Islet of Langerhans (tissue), 1 donor: ENCODE measurements at regions not wholly inside any gene's neighbourhood (a gene's known extent, or its start where the extent isn't known, plus 50 kb on each side); places are given as distances from the start of the nearest gene placed in this dataset.
A peak's percentile ranks its signal among the peaks of the same experiment; 100 is the strongest.

Experiments used
- FAIRE-seq: peaks from one replicate; lab custom pipeline; 2011; peaks lifted over from hg19 to GRCh38; lab: Jason Lieb, UNC

DNA sequence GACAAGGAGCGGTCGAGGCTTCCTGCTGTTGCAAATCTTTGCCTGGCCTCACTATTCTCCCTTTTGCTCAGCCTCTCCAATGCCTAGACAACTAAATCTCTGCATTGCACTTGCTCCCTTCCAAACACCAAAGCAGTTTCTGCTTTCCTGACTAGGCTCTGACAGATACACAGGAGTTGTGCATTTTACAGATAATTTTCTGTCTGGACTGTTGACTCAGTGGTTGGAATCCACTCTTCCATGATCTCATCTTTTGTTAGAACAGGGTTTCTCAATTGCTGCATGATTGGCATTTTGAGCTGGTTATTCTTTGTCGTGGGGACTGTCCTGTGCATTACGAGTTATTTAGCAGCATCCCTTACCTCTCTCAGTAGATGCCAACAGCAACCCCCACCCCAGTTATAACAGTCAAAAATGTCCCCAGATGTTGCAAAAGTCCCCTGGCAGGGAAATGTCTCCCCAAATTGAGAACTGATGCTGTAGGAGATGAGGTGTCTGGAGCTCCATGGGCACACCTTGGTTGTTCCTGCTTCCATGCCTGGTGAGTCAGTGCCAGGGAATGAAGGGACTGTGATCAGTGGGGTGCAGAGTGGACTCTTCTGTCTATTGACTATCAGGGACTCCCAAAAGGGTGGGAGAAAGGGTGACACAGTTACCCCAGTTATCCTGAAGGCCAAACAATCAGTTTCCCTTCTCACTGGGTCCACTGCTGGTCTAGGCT is 557.4 kb upstream of the PSMD7 start:
- no peak for FAIRE-seq

DNA sequence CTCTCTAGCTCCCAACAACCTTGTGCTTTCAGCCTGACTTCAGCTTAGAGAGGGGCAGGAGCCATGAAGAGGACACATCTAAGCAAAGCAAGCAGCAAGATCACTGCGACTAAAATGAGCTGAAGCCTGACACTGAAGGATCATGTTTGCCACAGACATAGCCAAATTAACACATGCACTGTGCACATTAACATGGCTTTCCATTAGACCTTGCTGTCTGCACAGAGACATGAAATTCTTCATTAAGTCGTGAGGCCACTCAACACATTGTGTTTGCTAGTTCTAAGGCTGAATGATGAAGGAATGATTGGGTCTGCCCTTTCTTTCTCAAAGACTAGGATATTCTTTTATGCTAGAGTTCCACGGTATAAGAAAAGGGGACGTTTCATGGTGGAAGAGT is 558.3 kb upstream of the PSMD7 start:
- FAIRE-seq, result no peak

DNA sequence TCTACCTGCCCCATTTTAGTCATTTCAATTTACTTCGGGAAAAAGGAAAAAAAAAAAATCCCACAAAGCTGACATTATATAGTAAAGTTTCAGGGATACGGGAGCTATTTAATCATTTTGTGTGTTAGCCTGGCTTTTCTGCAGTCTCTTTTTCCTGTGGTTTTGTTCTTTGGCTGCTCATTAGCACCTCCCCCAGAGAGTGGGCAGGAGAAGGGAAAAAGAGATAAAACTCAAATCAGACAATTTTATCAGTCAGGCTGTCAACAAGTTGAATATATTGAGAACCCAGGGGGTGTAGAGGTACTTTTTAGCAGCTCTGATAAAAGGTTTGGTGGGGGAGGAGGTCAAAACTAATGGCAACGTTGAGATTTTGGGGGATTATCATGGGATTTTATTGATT is 559.0 kb upstream of the PSMD7 start:
- FAIRE-seq, result no peak

- no peak for FAIRE-seq
Measured at GRCh38 chr16:73735954-73736353, 560.7 kb upstream of the PSMD7 start.

- FAIRE-seq, result no peak
Measured at GRCh38 chr16:73735018-73735417, 561.6 kb upstream of the PSMD7 start.

DNA sequence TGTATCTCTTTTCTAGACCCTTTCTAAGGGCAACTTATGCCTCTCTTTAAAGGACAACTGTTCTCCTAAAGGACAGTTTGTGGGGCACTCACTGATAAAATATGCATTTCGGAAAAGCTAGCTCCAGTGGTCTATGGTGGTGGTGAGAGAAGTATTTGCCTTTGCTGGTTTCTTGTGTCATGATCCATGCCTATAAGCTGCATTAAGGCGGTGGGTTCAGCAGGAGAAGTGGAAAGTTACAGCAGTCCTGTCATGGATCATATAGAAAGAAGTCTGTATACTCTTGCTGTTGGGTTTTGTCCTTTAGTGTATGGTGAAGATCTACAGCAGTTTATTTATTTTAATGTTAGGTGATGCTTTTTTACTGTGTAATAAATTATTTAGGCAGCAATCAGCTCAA is 563.9 kb upstream of the PSMD7 start:
- no peak for FAIRE-seq

- no peak for FAIRE-seq
Measured at GRCh38 chr16:73732143-73732542, 564.5 kb upstream of the PSMD7 start.

DNA sequence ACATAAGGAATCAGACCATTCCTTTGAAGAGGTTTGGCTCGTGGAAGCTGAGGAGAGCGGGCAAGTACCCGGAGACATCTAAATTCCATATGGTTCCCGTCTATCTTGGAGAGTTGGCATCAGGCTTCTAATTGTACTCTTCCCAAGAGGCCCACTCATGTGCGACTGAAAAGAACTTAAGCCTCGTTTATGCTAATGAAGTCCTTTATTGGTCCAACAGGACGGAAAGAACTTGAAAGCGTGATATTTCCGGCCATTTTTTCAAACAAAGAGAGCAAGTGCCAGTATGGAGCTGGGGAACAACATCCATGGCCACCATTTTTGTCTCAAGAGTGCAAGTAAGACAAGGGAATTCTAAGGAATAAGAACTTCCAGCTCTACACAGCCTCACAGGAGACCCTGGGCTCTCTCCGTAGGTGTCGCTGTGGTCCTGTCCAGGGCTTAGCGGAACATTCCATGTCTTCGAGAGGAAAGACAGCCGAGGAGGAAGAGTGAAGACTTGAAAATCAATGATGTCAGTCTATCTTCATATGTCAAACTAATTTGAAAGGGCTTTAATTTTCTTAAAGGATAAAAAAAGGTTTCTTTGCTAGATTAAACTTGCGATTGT is 566.0 kb upstream of the PSMD7 start:
- no peak for FAIRE-seq

DNA sequence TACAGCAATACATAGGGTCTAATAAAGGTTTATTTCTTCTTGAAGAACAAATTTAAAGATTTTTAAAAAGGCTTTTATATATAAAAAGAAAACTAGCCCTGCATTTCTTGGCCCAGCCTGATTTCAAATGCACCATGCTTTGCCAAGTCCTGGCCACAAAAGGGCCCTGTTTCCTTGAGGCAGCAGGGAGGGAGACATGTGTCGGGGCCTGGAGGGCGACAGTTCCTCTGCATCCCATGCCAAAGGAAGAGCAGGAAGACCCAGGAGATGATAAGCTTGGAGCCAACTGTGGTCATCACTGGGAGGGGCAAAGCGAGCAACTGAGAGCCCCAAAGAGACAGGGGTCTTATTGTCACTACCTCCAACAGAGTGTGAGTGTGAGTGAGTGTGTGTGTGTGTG is 571.5 kb upstream of the PSMD7 start:
- FAIRE-seq, result no peak

- no peak for FAIRE-seq
Measured at GRCh38 chr16:73724503-73724902, 572.1 kb upstream of the PSMD7 start.

- no peak for FAIRE-seq
Measured at GRCh38 chr16:73717266-73717974, 579.2 kb upstream of the PSMD7 start.

DNA sequence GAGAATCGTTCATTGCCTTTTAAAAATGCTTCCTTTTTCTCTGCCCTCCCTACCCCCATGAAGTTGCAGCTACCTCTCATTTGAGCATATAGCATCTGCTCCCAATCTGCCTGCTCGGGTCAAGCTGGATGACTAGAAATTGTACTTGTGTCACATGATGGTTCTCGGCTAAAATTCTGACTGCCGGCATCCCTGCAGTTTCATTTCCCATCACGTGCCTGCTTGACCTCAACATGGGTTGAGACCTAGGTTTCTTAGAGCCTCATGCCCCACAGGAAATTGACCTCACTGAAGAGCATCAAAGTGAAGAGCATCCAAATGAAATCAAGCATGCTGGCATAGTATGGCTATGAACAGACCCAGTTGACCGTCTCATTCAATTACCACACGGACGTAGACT is 581.6 kb upstream of the PSMD7 start:
- FAIRE-seq, result no peak

GRCh38 chr16:73713778-73714495 is 582.7 kb upstream of the PSMD7 start:
- no peak for FAIRE-seq

- FAIRE-seq, result peak; percentile 86
Measured at GRCh38 chr16:73713251-73713650, 583.4 kb upstream of the PSMD7 start.

GRCh38 chr16:73711406-73712080 is 585.1 kb upstream of the PSMD7 start:
- no peak for FAIRE-seq

- no peak for FAIRE-seq
Measured at GRCh38 chr16:73710526-73710925, 586.1 kb upstream of the PSMD7 start.

DNA sequence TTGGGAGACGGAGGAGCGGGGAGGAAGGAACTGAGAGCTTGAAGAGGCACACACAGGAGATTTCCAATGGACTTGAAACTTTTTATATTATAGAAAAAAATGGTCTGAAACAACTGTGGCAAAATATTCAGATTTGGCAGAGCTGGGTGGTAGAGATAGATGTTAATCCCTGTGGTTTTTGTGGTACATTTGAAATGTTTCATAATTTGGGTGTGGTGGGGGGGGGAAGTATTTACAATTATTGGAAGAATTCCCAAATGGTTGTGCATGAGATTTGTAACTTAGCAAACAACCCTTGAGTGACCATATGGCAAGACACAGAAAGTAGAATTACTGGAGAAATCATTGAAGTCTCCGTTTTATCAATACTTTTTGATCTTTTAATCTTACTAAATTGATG is 588.8 kb upstream of the PSMD7 start:
- FAIRE-seq, result no peak

- FAIRE-seq, result no peak
Measured at GRCh38 chr16:73703891-73704290, 592.7 kb upstream of the PSMD7 start.

- no peak for FAIRE-seq
Measured at GRCh38 chr16:73697336-73697735, 599.3 kb upstream of the PSMD7 start.

DNA sequence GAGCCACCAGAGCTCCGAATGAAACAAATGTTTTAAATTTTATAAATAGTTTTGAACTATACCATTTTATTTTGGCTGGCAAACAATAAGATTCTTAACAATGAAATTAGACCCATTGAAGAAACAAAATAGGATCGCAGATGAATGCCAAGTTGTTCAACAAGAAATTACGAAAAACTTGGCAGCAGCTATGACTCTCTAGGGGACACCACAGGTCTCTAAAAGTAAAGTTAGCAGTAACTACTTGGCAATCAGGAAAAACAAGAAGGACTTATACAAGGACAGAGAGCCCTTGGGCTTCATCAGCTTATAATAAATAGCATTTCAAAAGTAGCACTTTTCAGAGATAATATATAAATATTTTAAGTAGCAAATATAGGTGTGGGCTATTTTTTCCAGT is 603.8 kb upstream of the PSMD7 start:
- no peak for FAIRE-seq

DNA sequence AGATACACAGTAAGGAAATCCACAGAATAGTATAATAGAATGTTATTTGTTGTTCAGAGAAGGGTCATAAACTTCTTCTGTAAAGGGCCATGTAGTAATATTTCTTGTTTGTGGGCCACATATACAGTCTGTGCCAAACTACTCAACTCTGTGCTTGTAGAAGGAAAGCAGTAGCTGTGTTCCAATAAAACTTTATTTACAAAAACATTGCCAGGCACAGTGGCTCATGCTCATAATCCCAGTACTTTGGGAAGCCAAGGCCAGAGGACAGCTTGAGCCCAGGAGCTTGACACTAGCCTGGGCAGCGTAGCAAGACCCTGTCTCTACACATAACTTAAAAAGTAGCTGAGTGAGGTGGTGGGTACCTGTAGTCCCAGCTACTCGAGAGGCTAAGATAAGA is 612.8 kb upstream of the PSMD7 start:
- FAIRE-seq, result no peak

DNA sequence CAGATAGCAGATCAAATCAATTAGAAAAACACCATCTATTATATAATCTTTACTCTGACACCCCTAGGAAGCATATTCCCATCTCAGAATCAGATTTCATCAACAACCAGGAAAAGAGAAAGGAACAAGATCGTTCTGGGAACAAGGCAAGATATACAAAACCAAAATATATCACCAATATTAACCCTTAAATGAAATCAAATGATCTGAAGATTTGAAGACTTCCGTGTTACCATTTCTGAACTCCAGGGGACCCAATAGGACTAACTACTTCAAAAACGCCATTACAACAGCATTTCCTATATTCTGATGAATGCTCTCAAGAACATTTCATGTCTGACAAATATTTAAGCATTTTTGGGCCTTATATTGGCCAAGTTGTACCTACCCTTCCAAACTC is 624.2 kb upstream of the ZFHX3 start:
- no peak for FAIRE-seq
